GM12892 (cell line): ENCODE measurements at regions not wholly inside any gene's neighbourhood (a gene's known extent, or its start where the extent isn't known, plus 50 kb on each side); places are given as distances from the start of the nearest gene placed in this dataset.

Source experiments
- POLR2AphosphoS5 ChIP-seq: IDR thresholded peaks from 2 replicates; pipeline ENCODE4 v1.6.1; 2011; ENCODE audit warnings: low read depth, low read length, control low read depth
- TAF1 ChIP-seq: IDR thresholded peaks from 2 replicates; pipeline ENCODE4 v1.6.1; 2011; ENCODE audit warnings: low read depth, mild to moderate bottlenecking, control low read depth, low read length, borderline replicate concordance

DNA sequence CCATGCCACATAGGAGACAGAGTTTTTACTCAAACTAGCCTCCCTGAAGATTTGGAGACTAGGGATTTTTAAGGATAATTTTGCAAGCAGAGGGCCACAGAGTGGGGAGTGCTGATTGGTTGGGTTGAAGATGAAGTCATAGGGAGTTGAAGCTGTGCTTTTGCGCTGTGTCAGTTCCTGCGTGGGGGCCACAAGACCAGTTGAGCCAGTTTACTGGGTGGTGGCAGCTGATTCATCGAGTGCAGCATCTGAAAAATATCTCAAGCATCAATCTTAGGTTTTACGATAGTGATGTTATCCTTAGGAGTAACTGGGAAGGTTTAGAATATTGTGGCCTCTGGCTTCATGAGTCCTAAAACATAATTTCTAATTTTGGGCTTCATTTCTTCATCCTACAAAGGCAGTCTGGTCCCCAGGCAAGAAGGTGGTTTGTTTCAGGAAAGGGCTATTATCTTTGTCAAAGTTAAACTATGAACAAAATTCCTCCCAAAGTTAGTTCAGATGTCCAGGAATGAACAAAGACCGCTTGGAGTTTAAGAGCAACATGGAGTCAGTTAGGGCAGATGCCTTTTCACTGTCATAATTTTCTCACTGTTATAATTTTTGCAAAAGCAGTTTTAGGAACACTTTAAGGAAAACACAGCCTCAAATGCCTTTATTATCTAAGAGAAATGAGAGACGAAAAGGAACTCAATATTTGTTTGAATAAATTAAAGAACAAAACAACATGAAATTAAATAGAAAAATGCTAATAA is 960.8 kb upstream of the PRKX start:
- no peak for TF ChIP-seq POLR2AphosphoS5
- TF ChIP-seq TAF1: no peak
